ENCODE measurements at regions not wholly inside any gene's neighbourhood (a gene's known extent, or its start where the extent isn't known, plus 50 kb on each side); places are given as distances from the start of the nearest gene placed in this dataset.

DNA sequence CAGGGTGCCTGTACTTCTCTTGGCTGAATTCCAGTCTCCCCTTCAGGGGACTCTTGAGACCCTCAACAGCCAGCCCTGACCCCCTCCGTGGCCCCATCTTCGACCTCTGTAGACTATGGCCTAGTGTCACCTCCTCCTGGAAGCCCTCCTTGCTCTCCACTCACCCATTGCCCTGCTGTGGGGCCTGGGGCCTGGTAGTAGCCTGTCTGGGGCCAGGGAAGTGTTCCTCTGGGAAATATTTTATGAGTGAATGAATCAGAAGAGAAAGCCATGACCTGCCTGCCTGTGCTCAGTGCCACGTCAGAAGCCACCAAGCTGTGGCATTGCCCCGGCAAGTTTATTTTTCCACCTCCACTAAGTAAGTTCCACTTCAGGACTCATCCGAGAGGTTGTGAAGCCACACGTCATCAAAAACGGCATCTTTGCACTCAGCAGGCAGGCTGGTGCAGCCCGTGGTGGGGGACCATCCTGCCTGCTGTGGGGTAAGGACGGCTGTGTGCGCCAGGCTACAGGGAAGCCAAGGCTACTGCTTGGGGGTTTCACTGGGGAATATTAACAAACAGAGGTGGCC is 59.6 kb upstream of the PPARA start:
- H3K9me3 ChIP-seq (ENCODE audit: insufficient read depth, low read length), result no peaks in the 10 kb centered on the region
- no peaks in the 10 kb centered on the region for H3K36me3 ChIP-seq (ENCODE audit: low read length)
- no peaks in the 10 kb centered on the region for H3K79me2 ChIP-seq (ENCODE audit: insufficient read depth, low read length)
- H3K9me2 ChIP-seq (replicated peaks; ENCODE audit: insufficient read depth, low read length), result no peaks in the 10 kb centered on the region
- no peaks in the 10 kb centered on the region for H3F3A ChIP-seq (ENCODE audit: insufficient read depth)
- no peaks in the 10 kb centered on the region for H4K20me1 ChIP-seq (ENCODE audit: low read depth, low read length)
- H2AFZ ChIP-seq (ENCODE audit: low read depth, low read length, severe bottlenecking), result no peak overlapping the region
- no peak overlapping the region for H3K4me2 ChIP-seq (ENCODE audit: low read depth, low read length, poor library complexity, severe bottlenecking)
- H3K4me3 ChIP-seq (ENCODE audit: insufficient read depth, low read length, poor library complexity, severe bottlenecking), result no peak overlapping the region
- no peaks in the 10 kb centered on the region for H3K27me3 ChIP-seq (ENCODE audit: low read length)
- TF ChIP-seq EZH2phosphoT487 (conservative IDR thresholded peaks at IDR 0.05; ENCODE audit: low read length), result no peak
- TF ChIP-seq, protein P1, sequence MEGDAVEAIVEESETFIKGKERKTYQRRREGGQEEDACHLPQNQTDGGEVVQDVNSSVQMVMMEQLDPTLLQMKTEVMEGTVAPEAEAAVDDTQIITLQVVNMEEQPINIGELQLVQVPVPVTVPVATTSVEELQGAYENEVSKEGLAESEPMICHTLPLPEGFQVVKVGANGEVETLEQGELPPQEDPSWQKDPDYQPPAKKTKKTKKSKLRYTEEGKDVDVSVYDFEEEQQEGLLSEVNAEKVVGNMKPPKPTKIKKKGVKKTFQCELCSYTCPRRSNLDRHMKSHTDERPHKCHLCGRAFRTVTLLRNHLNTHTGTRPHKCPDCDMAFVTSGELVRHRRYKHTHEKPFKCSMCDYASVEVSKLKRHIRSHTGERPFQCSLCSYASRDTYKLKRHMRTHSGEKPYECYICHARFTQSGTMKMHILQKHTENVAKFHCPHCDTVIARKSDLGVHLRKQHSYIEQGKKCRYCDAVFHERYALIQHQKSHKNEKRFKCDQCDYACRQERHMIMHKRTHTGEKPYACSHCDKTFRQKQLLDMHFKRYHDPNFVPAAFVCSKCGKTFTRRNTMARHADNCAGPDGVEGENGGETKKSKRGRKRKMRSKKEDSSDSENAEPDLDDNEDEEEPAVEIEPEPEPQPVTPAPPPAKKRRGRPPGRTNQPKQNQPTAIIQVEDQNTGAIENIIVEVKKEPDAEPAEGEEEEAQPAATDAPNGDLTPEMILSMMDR (IDR thresholded peaks at IDR 0.05; ENCODE audit: insufficient read depth, low read length, poor library complexity, severe bottlenecking), result no peak
- H3K27ac ChIP-seq (ENCODE audit: low read depth, low read length), result no peak overlapping the region
- H3K9ac ChIP-seq (ENCODE audit: low read length), result no peak overlapping the region

DNA sequence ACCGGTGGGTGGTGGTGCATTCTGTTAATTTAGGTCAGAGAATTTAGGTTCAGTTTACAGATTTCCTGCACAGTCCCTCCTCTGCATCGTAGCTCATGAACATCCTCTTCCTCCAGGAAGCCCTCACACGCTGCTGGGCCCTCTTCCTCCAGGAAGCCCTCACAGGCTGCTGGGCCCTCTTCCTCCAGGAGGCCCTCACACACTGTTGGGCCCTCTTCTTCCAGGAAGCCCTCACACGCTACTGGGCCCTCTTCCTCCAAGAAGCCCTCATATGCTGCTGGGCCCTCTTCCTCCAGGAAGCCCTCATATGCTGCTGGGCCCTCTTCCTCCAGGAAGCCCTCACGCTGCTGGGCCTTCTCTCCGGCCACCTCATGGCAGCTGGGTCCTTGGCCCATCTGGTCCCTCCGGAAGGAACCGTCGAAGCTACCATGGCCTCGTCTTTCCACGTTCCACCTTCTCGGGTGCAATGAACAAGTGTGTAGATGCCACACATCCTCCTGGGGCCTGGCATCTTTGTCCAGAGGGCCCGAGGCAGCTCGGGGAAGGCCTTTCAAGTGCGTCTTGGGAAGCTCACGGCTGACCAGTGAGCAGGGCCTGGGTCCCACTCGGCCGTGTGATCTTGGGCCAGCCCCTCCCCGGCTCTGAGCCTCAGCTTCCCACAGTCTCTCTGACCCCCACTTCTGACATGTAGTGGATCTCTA is 58.9 kb upstream of the PPARA start:
- Histone ChIP-seq H3K27ac (ENCODE audit: low read depth, low read length) (no peak overlapping the region), H3K9me3 (ENCODE audit: insufficient read depth, low read length) (no peaks in the 10 kb centered on the region), H3K9ac (ENCODE audit: low read length) (no peak overlapping the region), H4K20me1 (ENCODE audit: low read depth, low read length) (no peaks in the 10 kb centered on the region), H3K4me2 (ENCODE audit: low read depth, low read length, poor library complexity, severe bottlenecking) (no peak overlapping the region), H3K36me3 (ENCODE audit: low read length) (no peaks in the 10 kb centered on the region), H3K79me2 (ENCODE audit: insufficient read depth, low read length) (no peaks in the 10 kb centered on the region), H3K27me3 (ENCODE audit: low read length) (no peaks in the 10 kb centered on the region), H3F3A (ENCODE audit: insufficient read depth) (no peaks in the 10 kb centered on the region), H2AFZ (ENCODE audit: low read depth, low read length, severe bottlenecking) (no peak overlapping the region), H3K4me3 (ENCODE audit: insufficient read depth, low read length, poor library complexity, severe bottlenecking) (no peak overlapping the region), H3K9me2 (replicated peaks; ENCODE audit: insufficient read depth, low read length) (no peaks in the 10 kb centered on the region)
- no peak for TF ChIP-seq EZH2phosphoT487 (conservative IDR thresholded peaks at IDR 0.05; ENCODE audit: low read length)
- TF ChIP-seq, protein P1 (IDR thresholded peaks at IDR 0.05; ENCODE audit: insufficient read depth, low read length, poor library complexity, severe bottlenecking), result no peak

DNA sequence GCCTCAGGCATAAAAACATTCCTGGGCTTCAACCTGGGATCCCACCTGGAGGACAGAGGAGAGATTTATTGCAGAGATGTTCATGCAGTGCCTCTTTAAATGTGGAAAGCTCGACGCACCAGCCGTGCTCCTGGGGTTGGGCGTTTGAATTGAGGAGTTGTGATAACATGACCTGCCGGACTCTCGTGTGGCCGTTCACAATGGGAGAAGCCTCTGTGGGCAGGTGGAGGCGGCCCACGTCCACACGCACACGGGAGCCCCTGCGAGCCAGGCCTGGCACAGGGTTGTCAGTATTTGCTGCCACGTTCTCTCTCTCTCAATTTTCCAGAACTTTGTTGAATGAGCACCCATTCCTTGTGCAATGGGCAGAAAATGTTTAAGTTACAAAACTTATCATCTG is 58.3 kb upstream of the PPARA start:
- no peaks in the 10 kb centered on the region for H3K36me3 ChIP-seq (ENCODE audit: low read length)
- no peaks in the 10 kb centered on the region for H4K20me1 ChIP-seq (ENCODE audit: low read depth, low read length)
- H3F3A ChIP-seq (ENCODE audit: insufficient read depth), result no peaks in the 10 kb centered on the region
- H3K9me3 ChIP-seq (ENCODE audit: insufficient read depth, low read length), result no peaks in the 10 kb centered on the region
- no peak overlapping the region for H2AFZ ChIP-seq (ENCODE audit: low read depth, low read length, severe bottlenecking)
- H3K9me2 ChIP-seq (replicated peaks; ENCODE audit: insufficient read depth, low read length), result no peaks in the 10 kb centered on the region
- no peaks in the 10 kb centered on the region for H3K79me2 ChIP-seq (ENCODE audit: insufficient read depth, low read length)
- no peak overlapping the region for H3K27ac ChIP-seq (ENCODE audit: low read depth, low read length)
- no peak overlapping the region for H3K4me3 ChIP-seq (ENCODE audit: insufficient read depth, low read length, poor library complexity, severe bottlenecking)
- H3K4me2 ChIP-seq (ENCODE audit: low read depth, low read length, poor library complexity, severe bottlenecking), result no peak overlapping the region
- H3K27me3 ChIP-seq (ENCODE audit: low read length), result no peaks in the 10 kb centered on the region
- TF ChIP-seq EZH2phosphoT487 (conservative IDR thresholded peaks at IDR 0.05; ENCODE audit: low read length), result no peak
- TF ChIP-seq, protein P1 (IDR thresholded peaks at IDR 0.05; ENCODE audit: insufficient read depth, low read length, poor library complexity, severe bottlenecking), result no peak
- no peak overlapping the region for H3K9ac ChIP-seq (ENCODE audit: low read length)

All from SU-DHL-6 (cell line).